Mesenchymal stem cell (in vitro differentiated cells and primary cell): ENCODE measurements at regions not wholly inside any gene's neighbourhood (a gene's known extent, or its start where the extent isn't known, plus 50 kb on each side); places are given as distances from the start of the nearest gene placed in this dataset.

Experiments
- DNase-seq: peaks from one replicate; pipeline ENCODE4 v3.0.0-alpha.2; 2013
- H2AFZ ChIP-seq: one replicate; pipeline ENCODE4 v1.6.1; 2013; ENCODE audit warnings: low read depth, mild to moderate bottlenecking, control low read depth, inconsistent platforms, low read length, moderate library complexity
- H2AK5ac ChIP-seq: 2 replicates; pipeline ENCODE4 v1.6.1; 2013; ENCODE audit warnings: low read length, moderate library complexity, mild to moderate bottlenecking, inconsistent platforms; ENCODE audit not compliant: severe bottlenecking
- H2BK120ac ChIP-seq: one replicate; pipeline ENCODE4 v1.6.1; 2013; ENCODE audit warnings: low read depth, mild to moderate bottlenecking, inconsistent platforms, low read length, moderate library complexity
- H2BK12ac ChIP-seq, 2 experiments: one replicate each; pipeline ENCODE4 v1.6.1; 2013; ENCODE audit warnings: inconsistent platforms in 2 of 2, low read length in 2 of 2, mild to moderate bottlenecking in 2 of 2, moderate library complexity in 2 of 2, control low read depth in 1 of 2
- H2BK15ac ChIP-seq: one replicate; pipeline ENCODE4 v1.6.1; 2013; ENCODE audit warnings: mild to moderate bottlenecking, low read depth, inconsistent platforms; ENCODE audit not compliant: poor library complexity, severe bottlenecking
- H2BK5ac ChIP-seq: 2 replicates; pipeline ENCODE4 v1.6.1; 2013; ENCODE audit warnings: low read depth, mild to moderate bottlenecking, low read length, control low read depth, inconsistent platforms; ENCODE audit not compliant: poor library complexity, severe bottlenecking
- H3K14ac ChIP-seq, 2 experiments: one replicate each; pipeline ENCODE4 v1.6.1; 2013; ENCODE audit warnings: inconsistent platforms in 2 of 2, low read length in 2 of 2, control low read depth in 1 of 2, mild to moderate bottlenecking in 1 of 2, moderate library complexity in 1 of 2
- H3K18ac ChIP-seq, 2 experiments: one replicate each; pipeline ENCODE4 v1.6.1; 2013; ENCODE audit warnings: inconsistent platforms in 2 of 2, low read length in 2 of 2, control low read depth in 1 of 2, low read depth in 1 of 2, mild to moderate bottlenecking in 1 of 2
- H3K23ac ChIP-seq, 2 experiments: one replicate each; pipeline ENCODE4 v1.6.1; 2013; ENCODE audit warnings: inconsistent platforms in 2 of 2, low read length in 2 of 2, mild to moderate bottlenecking in 2 of 2, moderate library complexity in 2 of 2, control low read depth in 1 of 2
- H3K27ac ChIP-seq: 2 replicates; pipeline ENCODE4 v1.5.1; 2013; ENCODE audit warnings: mild to moderate bottlenecking, moderate library complexity, low read length, control low read depth, inconsistent platforms; ENCODE audit not compliant: poor library complexity, severe bottlenecking
- H3K27me3 ChIP-seq, 2 experiments: 2 replicates each; pipeline versions ENCODE4 v1.6.1 to v1.7.0; 2013; ENCODE audit warnings: low read length in 2 of 2, mild to moderate bottlenecking in 2 of 2, moderate library complexity in 2 of 2, control low read depth in 1 of 2, inconsistent platforms in 1 of 2; ENCODE audit not compliant: control insufficient read depth in 1 of 2, insufficient read depth in 1 of 2
- H3K36me3 ChIP-seq, 2 experiments: 2 replicates each; pipeline versions ENCODE4 v1.6.1 to v1.7.0; 2013; ENCODE audit warnings: low read length in 2 of 2, control low read depth in 1 of 2, inconsistent platforms in 1 of 2, low read depth in 1 of 2, mild to moderate bottlenecking in 1 of 2; ENCODE audit not compliant: insufficient read depth in 2 of 2, control insufficient read depth in 1 of 2
- H3K4ac ChIP-seq, 2 experiments: one replicate each; pipeline ENCODE4 v1.6.1; 2013; ENCODE audit warnings: inconsistent platforms in 2 of 2, low read length in 2 of 2, mild to moderate bottlenecking in 2 of 2, moderate library complexity in 2 of 2, control low read depth in 1 of 2, low read depth in 1 of 2
- H3K4me1 ChIP-seq: 2 replicates; pipeline ENCODE4 v1.6.1; 2013; ENCODE audit warnings: low read depth, low read length, control low read depth; ENCODE audit not compliant: control insufficient read depth, insufficient read depth
- H3K4me2 ChIP-seq: 2 replicates; pipeline ENCODE4 v1.6.1; 2013; ENCODE audit warnings: low read length, mild to moderate bottlenecking, inconsistent platforms; ENCODE audit not compliant: poor library complexity, severe bottlenecking
- H3K4me3 ChIP-seq, 2 experiments: 2 replicates each; pipeline versions ENCODE4 v1.5.1 to v1.7.0; 2013; ENCODE audit warnings: low read length in 2 of 2, mild to moderate bottlenecking in 2 of 2, control low read depth in 1 of 2, low read depth in 1 of 2; ENCODE audit not compliant: insufficient read depth in 1 of 2
- H3K79me1 ChIP-seq: replicated peaks from 2 replicates; pipeline ENCODE4 v1.6.1; 2013; ENCODE audit warnings: mild to moderate bottlenecking, control low read depth, low read length, inconsistent platforms; ENCODE audit not compliant: poor library complexity, severe bottlenecking
- H3K9ac ChIP-seq: 2 replicates; pipeline ENCODE4 v1.7.0; 2013; ENCODE audit warnings: mild to moderate bottlenecking, low read length, moderate library complexity
- H3K9me3 ChIP-seq: 2 replicates; pipeline ENCODE4 v1.7.0; 2013; ENCODE audit warnings: mild to moderate bottlenecking, low read length; ENCODE audit not compliant: control insufficient read depth
- H4K8ac ChIP-seq: one replicate; pipeline ENCODE4 v1.6.1; 2013; ENCODE audit warnings: inconsistent platforms, mild to moderate bottlenecking, low read length, moderate library complexity
- H4K91ac ChIP-seq: one replicate; pipeline ENCODE4 v1.6.1; 2013; ENCODE audit warnings: mild to moderate bottlenecking, low read length, inconsistent platforms
- WGBS: methylation state at CpG from one replicate; pipeline ENCODE4 v1.1.7; 2013; ENCODE audit warnings: mixed read lengths; 5-methylcytosine and 5-hydroxymethylcytosine counted together

GRCh38 chr4:129326571-129327460 is 230.9 kb downstream of the C4orf33 start:
- Histone ChIP-seq H4K91ac (no peak overlapping the region), H2AFZ (no peak overlapping the region), H2BK15ac (no peak overlapping the region), H2BK12ac (no peak overlapping the region), H3K9me3 (no peaks in the 10 kb centered on the region), H3K27ac (no peak overlapping the region), H4K8ac (no peak overlapping the region), H2BK5ac (no peak overlapping the region), H3K4me3 (peak overlapping the region in 1 of 2 experiments; percentile 3), H3K23ac (no peak overlapping the region), H3K14ac (no peak overlapping the region), H3K79me1 (no peaks in the 10 kb centered on the region), H2BK120ac (no peak overlapping the region), H3K4me1 (no peaks in the 10 kb centered on the region), H3K4ac (no peak overlapping the region), H3K36me3 (no peaks in the 10 kb centered on the region), H3K18ac (no peak overlapping the region), H3K9ac (no peak overlapping the region), H3K4me2 (no peak overlapping the region), H2AK5ac (no peak overlapping the region), H3K27me3 (peaks cover 0 to 3% of the 10 kb centered on the region in 2 experiments)
- 74% methylated on average over 7 of the region's 7 CpGs for whole genome bisulfite sequencing
- no peak for DNase-seq

- Histone ChIP-seq H2AK5ac (no peak overlapping the region), H3K9ac (no peak overlapping the region), H2AFZ (no peak overlapping the region), H3K27me3 (peaks cover 0 to 3% of the 10 kb centered on the region in 2 experiments), H3K18ac (no peak overlapping the region), H4K91ac (no peak overlapping the region), H2BK15ac (no peak overlapping the region), H3K4ac (no peak overlapping the region), H3K14ac (no peak overlapping the region), H3K36me3 (no peaks in the 10 kb centered on the region), H3K23ac (no peak overlapping the region), H3K27ac (no peak overlapping the region), H2BK120ac (no peak overlapping the region), H2BK12ac (no peak overlapping the region), H3K9me3 (no peaks in the 10 kb centered on the region), H4K8ac (no peak overlapping the region), H3K79me1 (no peaks in the 10 kb centered on the region), H3K4me3 (no peak overlapping the region), H2BK5ac (no peak overlapping the region), H3K4me1 (no peaks in the 10 kb centered on the region), H3K4me2 (no peak overlapping the region)
- DNase-seq, result no peak
- no CpG with 5 or more reads among the region's 2 CpGs for WGBS
These were observed 231.7 kb downstream of the C4orf33 start for GRCh38 chr4:129327637-129328036.

DNA sequence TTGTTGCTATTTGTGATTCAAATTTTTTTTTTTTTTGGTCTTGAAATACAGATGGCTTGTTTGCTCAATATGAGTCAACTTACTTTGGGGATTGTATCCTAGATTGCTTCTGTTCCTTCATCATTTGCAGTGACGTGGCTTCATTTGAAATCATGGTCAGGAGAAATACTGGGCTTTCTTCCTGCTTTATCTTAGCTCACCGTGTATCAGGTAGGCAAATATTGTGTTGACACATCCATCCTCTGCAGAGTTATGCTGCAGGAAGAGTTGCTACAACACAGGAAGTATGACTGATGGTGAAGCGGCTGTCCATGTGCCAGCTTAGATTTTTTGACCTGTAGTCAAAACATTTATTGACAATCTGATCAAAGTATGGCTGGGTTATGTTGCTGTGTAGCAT is 232.2 kb downstream of the C4orf33 start:
- no peak overlapping the region for H2BK5ac ChIP-seq
- H2AFZ ChIP-seq, result no peak overlapping the region
- no peaks in the 10 kb centered on the region for H3K79me1 ChIP-seq
- no peaks in the 10 kb centered on the region for H3K36me3 ChIP-seq
- H3K23ac ChIP-seq, result no peak overlapping the region
- no peak overlapping the region for H3K14ac ChIP-seq
- no peaks in the 10 kb centered on the region for H3K9me3 ChIP-seq
- no peak overlapping the region for H2AK5ac ChIP-seq
- no peak for DNase-seq
- H3K18ac ChIP-seq, result no peak overlapping the region
- H4K91ac ChIP-seq, result no peak overlapping the region
- no peak overlapping the region for H3K27ac ChIP-seq
- no peak overlapping the region for H3K9ac ChIP-seq
- WGBS, result 80% methylated on average over 3 of the region's 3 CpGs
- no peak overlapping the region for H2BK12ac ChIP-seq
- no peak overlapping the region for H3K4me3 ChIP-seq
- H3K4me1 ChIP-seq, result no peaks in the 10 kb centered on the region
- H2BK15ac ChIP-seq, result no peak overlapping the region
- H3K27me3 ChIP-seq, result peaks cover 0 to 3% of the 10 kb centered on the region in 2 experiments
- H3K4me2 ChIP-seq, result no peak overlapping the region
- no peak overlapping the region for H3K4ac ChIP-seq
- H4K8ac ChIP-seq, result no peak overlapping the region
- no peak overlapping the region for H2BK120ac ChIP-seq

GRCh38 chr4:129334136-129334535 is 238.2 kb downstream of the C4orf33 start:
- Histone ChIP-seq H2BK120ac (no peak overlapping the region), H3K4me1 (no peaks in the 10 kb centered on the region), H3K9ac (no peak overlapping the region), H3K27ac (no peak overlapping the region), H3K14ac (no peak overlapping the region), H2BK12ac (no peak overlapping the region), H3K27me3 (no peaks in the 10 kb centered on the region), H3K18ac (no peak overlapping the region), H3K4ac (no peak overlapping the region), H4K8ac (no peak overlapping the region), H3K36me3 (no peaks in the 10 kb centered on the region), H3K4me2 (no peak overlapping the region), H4K91ac (no peak overlapping the region), H3K4me3 (no peak overlapping the region), H2BK15ac (no peak overlapping the region), H3K79me1 (no peaks in the 10 kb centered on the region), H3K23ac (no peak overlapping the region), H3K9me3 (no peaks in the 10 kb centered on the region), H2AFZ (no peak overlapping the region), H2AK5ac (no peak overlapping the region), H2BK5ac (no peak overlapping the region)
- DNase-seq, result no peak
